ENCODE measurements at regions not wholly inside any gene's neighbourhood (a gene's known extent, or its start where the extent isn't known, plus 50 kb on each side); places are given as distances from the start of the nearest gene placed in this dataset.

DNA sequence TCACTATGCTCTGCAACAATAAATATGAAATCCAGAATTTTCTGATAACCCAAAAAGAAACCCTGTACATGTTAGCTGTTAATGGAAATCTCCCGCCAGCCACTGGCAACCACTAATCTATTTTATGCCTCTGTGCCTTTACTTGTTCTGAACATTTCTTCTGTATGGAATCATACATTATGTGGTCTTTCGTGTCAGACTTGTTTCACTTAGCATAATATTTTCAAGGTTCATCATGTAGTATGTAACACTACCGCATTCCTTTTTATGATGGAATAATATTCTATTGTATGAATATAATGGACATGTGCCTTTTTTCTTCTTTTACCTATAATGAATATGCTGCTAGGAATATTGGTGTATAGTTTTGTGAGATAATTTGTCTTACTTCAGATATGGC lies 1123.3 kb downstream of the EFNB2 start:
- no peaks in the 10 kb centered on the region for H3K36me3 ChIP-seq (ENCODE audit: control insufficient read depth, insufficient read depth, low read length)
- no peaks in the 10 kb centered on the region for H3K9me3 ChIP-seq (ENCODE audit: control insufficient read depth, low read length)
- H3K9ac ChIP-seq (ENCODE audit: low read length): no peak overlapping the region
- no peak overlapping the region for H3K4me3 ChIP-seq (ENCODE audit: low read length)
- H3K27me3 ChIP-seq (ENCODE audit: control insufficient read depth, insufficient read depth, low read length): no peaks in the 10 kb centered on the region
- no peaks in the 10 kb centered on the region for H3K4me1 ChIP-seq (ENCODE audit: control insufficient read depth, insufficient read depth, low read length)

DNA sequence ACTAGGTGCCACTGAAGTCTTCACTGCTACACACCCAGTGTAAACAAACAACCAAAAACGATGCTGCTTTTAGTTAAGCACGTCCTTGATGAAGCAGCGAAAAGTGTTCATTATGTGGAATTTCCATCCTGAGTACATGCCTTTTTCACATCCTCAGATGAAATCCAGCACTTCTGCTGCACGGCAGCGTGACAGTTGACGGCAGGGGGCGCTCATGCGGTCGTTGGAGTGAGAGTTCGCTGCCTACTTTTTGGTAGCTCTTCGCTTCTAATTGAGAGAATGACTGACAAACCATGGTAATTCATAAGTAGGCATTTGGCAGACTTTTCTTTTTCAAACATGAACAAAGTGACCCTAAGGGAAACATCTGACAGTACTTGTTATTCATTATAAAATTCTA lies 1124.9 kb downstream of the EFNB2 start:
- Histone ChIP-seq H3K36me3 (ENCODE audit: control insufficient read depth, insufficient read depth, low read length) (no peaks in the 10 kb centered on the region), H3K9ac (ENCODE audit: low read length) (no peak overlapping the region), H3K4me3 (ENCODE audit: low read length) (no peak overlapping the region), H3K27me3 (ENCODE audit: control insufficient read depth, insufficient read depth, low read length) (no peaks in the 10 kb centered on the region), H3K9me3 (ENCODE audit: control insufficient read depth, low read length) (no peaks in the 10 kb centered on the region), H3K4me1 (ENCODE audit: control insufficient read depth, insufficient read depth, low read length) (no peaks in the 10 kb centered on the region)

DNA sequence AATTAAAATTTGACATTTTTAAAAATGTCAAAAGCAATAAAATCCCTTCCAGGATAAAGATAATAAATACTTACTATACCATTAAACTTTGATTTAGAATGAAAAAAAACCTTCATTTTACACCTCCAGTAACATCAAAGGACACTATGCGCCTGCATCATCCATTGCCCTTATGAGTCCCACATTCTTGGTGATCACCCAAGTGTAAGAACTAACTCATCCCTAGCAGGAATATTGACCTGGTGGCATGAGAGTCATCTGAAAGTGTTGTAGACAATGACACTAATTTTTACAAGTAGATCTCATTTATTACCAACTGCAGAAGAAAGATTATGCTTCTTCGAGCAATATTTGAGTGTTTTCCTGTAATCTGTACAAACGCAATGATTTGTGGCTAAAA lies 1128.9 kb downstream of the EFNB2 start:
- no peaks in the 10 kb centered on the region for H3K27me3 ChIP-seq (ENCODE audit: control insufficient read depth, insufficient read depth, low read length)
- H3K4me3 ChIP-seq (ENCODE audit: low read length): no peak overlapping the region
- no peak overlapping the region for H3K9ac ChIP-seq (ENCODE audit: low read length)
- H3K36me3 ChIP-seq (ENCODE audit: control insufficient read depth, insufficient read depth, low read length): no peaks in the 10 kb centered on the region
- H3K4me1 ChIP-seq (ENCODE audit: control insufficient read depth, insufficient read depth, low read length): no peaks in the 10 kb centered on the region
- H3K9me3 ChIP-seq (ENCODE audit: control insufficient read depth, low read length): no peaks in the 10 kb centered on the region

DNA sequence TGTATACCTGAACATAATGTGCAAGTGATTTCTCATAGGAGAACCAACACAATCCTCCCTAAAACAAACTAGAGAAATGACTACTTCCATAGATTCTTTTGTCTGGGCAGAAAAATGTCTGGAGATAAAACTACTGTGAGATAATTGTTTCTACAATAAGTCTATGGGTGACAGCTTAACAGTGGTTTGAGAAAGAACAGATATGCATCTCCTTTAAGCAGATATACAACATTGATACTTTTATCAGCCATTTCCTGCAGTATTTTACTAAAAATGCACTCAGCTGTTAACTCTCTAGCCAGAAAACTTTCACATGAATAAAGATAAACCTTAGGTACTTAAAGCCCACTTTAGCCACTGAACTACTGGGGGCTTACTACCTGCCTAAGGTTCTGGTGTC lies 1132.4 kb downstream of the EFNB2 start:
- no peaks in the 10 kb centered on the region for H3K36me3 ChIP-seq (ENCODE audit: control insufficient read depth, insufficient read depth, low read length)
- H3K27me3 ChIP-seq (ENCODE audit: control insufficient read depth, insufficient read depth, low read length): no peaks in the 10 kb centered on the region
- H3K9me3 ChIP-seq (ENCODE audit: control insufficient read depth, low read length): no peaks in the 10 kb centered on the region
- no peak overlapping the region for H3K4me3 ChIP-seq (ENCODE audit: low read length)
- H3K9ac ChIP-seq (ENCODE audit: low read length): no peak overlapping the region
- H3K4me1 ChIP-seq (ENCODE audit: control insufficient read depth, insufficient read depth, low read length): no peaks in the 10 kb centered on the region

DNA sequence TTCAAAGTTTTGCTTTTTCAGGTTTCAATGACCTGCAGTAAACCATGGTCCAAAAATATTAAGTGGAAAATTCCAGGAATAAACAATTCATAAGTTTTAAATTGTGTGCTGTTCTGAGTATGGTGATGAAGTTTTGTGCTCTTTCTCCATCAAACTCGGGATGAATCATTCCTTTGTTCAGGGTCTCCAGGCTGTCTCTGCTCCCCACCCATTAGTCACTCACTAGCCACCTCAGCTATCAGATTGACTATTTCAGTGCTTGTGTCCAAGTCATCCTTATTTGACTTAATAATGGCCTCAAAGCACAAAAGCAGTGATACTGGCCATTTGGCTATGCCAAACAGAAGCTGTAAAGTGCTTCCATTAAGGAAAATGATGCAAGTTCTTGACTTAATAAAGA lies 1140.4 kb downstream of the EFNB2 start:
- H3K36me3 ChIP-seq (ENCODE audit: control insufficient read depth, insufficient read depth, low read length): no peaks in the 10 kb centered on the region
- no peak overlapping the region for H3K9ac ChIP-seq (ENCODE audit: low read length)
- H3K9me3 ChIP-seq (ENCODE audit: control insufficient read depth, low read length): no peaks in the 10 kb centered on the region
- H3K27me3 ChIP-seq (ENCODE audit: control insufficient read depth, insufficient read depth, low read length): no peaks in the 10 kb centered on the region
- no peaks in the 10 kb centered on the region for H3K4me1 ChIP-seq (ENCODE audit: control insufficient read depth, insufficient read depth, low read length)
- no peak overlapping the region for H3K4me3 ChIP-seq (ENCODE audit: low read length)

DNA sequence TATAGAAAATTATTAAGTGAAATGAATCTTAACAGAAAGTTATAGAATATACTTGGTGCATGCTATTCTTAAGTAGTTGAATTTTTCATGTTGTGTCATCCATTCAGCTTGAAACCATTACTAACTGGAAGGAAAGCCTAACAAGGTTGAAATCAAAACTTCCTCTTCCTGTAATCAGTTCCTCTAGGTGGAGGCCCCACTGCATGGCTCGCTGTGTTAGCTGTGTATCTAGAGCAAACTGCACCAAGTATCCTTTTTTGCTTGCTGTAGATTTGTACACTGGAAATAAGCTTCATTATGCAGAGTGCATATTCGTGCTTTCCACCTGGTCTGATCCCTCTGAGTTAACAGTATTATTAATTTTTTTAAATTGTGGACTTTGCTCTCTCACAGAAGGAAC lies 1146.1 kb downstream of the EFNB2 start:
- Histone ChIP-seq H3K4me1 (ENCODE audit: control insufficient read depth, insufficient read depth, low read length) (no peaks in the 10 kb centered on the region), H3K27me3 (ENCODE audit: control insufficient read depth, insufficient read depth, low read length) (no peaks in the 10 kb centered on the region), H3K36me3 (ENCODE audit: control insufficient read depth, insufficient read depth, low read length) (no peaks in the 10 kb centered on the region), H3K4me3 (ENCODE audit: low read length) (no peak overlapping the region), H3K9me3 (ENCODE audit: control insufficient read depth, low read length) (no peaks in the 10 kb centered on the region), H3K9ac (ENCODE audit: low read length) (no peak overlapping the region)

DNA sequence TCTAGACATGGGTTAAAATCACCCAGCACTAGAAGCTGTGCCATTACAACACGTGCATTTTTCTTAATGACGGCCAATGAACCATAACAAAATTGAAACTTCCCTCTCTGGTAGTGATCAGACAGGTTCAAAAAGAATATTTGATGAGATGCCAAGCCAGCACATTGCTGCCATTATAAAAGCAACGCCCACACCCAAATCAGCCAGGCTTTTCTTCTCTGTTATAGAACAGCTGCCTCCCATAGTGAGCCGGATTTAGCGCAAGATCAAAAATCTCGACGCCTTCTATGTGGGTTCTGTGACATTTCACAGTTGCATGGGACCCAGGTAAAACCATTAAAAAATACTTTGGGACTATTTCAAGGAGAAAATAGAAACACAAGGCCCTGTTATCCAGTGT lies 1158.0 kb downstream of the EFNB2 start:
- H3K9ac ChIP-seq (ENCODE audit: low read length): no peak overlapping the region

DNA sequence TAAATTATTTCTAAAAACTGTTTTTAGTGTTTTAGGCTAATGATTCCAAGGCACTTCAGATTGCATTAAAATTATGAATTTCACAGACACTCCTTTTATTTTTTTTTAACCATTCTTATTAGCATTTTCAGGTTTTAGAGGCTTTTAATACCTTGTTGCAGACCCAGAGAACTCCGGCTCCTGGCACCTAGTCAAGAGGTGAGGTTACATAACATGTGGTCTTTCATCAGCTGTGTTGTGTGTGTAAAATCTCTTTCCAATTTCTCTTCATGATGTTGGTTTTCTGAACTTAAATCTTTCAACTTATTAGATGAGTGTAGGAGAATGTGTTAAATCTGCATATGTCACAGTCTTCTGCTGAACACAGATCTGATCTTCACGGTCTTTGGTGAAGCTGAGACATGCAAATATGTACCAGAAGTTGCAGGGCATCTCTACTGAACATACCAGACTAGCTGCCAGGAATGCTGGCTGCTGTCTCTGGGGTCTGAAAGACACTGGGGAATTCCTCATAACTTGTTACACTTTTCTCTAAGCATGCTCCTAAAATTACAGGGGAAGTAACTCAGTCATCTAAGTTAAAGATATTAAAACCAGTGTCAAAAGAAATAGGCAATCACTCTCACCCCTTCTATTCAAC lies 1165.3 kb downstream of the EFNB2 start:
- no peak overlapping the region for H3K4me3 ChIP-seq (ENCODE audit: low read length)
- H3K9me3 ChIP-seq (ENCODE audit: control insufficient read depth, low read length): no peaks in the 10 kb centered on the region
- H3K4me1 ChIP-seq (ENCODE audit: control insufficient read depth, insufficient read depth, low read length): no peaks in the 10 kb centered on the region
- H3K9ac ChIP-seq (ENCODE audit: low read length): no peak overlapping the region
- no peaks in the 10 kb centered on the region for H3K27me3 ChIP-seq (ENCODE audit: control insufficient read depth, insufficient read depth, low read length)
- no peaks in the 10 kb centered on the region for H3K36me3 ChIP-seq (ENCODE audit: control insufficient read depth, insufficient read depth, low read length)

More for the DNA sequence above, 1158.0 kb downstream of the EFNB2 start:
- H3K9me3 ChIP-seq (ENCODE audit: control insufficient read depth, low read length): no peaks in the 10 kb centered on the region
- no peaks in the 10 kb centered on the region for H3K27me3 ChIP-seq (ENCODE audit: control insufficient read depth, insufficient read depth, low read length)
- H3K36me3 ChIP-seq (ENCODE audit: control insufficient read depth, insufficient read depth, low read length): no peaks in the 10 kb centered on the region
- H3K4me1 ChIP-seq (ENCODE audit: control insufficient read depth, insufficient read depth, low read length): no peaks in the 10 kb centered on the region
- no peak overlapping the region for H3K4me3 ChIP-seq (ENCODE audit: low read length)

DNA sequence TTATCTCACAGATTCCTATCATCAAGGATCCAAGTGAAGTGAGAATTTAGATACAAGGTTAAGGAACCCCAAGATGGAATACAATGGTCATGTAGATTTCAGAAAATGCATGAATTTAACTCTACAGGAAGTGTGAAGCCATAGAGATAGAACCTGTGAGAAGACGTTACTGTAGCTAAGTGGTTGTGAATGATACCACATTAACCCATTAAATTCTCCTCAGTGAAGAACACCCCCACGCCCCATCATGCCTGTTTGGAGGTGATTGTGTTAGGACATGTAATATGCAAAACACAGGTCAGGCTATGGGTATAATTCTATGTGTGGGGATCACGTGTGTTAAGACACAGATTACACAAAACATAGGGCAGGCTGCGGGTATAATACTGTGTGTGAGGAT lies 1166.7 kb downstream of the EFNB2 start:
- no peaks in the 10 kb centered on the region for H3K9me3 ChIP-seq (ENCODE audit: control insufficient read depth, low read length)
- no peaks in the 10 kb centered on the region for H3K4me1 ChIP-seq (ENCODE audit: control insufficient read depth, insufficient read depth, low read length)
- H3K36me3 ChIP-seq (ENCODE audit: control insufficient read depth, insufficient read depth, low read length): no peaks in the 10 kb centered on the region
- no peak overlapping the region for H3K9ac ChIP-seq (ENCODE audit: low read length)
- H3K4me3 ChIP-seq (ENCODE audit: low read length): no peak overlapping the region
- H3K27me3 ChIP-seq (ENCODE audit: control insufficient read depth, insufficient read depth, low read length): no peaks in the 10 kb centered on the region

DNA sequence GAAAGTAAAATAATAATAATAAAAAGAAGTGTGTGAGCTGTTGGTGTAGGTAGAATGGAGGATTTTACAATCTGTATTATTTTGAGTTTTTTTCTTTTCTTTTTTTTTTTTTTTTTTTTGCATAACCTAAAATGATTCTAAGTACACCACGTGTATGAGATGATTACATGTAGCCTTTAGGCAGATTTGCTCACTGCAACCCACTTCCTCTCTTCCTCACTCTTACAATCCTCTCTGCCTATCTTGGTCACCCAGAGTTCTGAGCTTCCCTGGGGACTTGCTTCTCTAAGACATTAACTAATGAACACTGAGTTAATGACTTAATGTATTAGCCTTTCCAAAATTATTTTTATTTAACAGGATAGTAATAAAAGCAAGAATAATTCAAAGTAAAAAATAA lies 1169.6 kb downstream of the EFNB2 start:
- Histone ChIP-seq H3K4me1 (ENCODE audit: control insufficient read depth, insufficient read depth, low read length) (no peaks in the 10 kb centered on the region), H3K27me3 (ENCODE audit: control insufficient read depth, insufficient read depth, low read length) (no peaks in the 10 kb centered on the region), H3K4me3 (ENCODE audit: low read length) (no peak overlapping the region), H3K9me3 (ENCODE audit: control insufficient read depth, low read length) (no peaks in the 10 kb centered on the region), H3K9ac (ENCODE audit: low read length) (no peak overlapping the region), H3K36me3 (ENCODE audit: control insufficient read depth, insufficient read depth, low read length) (no peaks in the 10 kb centered on the region)

DNA sequence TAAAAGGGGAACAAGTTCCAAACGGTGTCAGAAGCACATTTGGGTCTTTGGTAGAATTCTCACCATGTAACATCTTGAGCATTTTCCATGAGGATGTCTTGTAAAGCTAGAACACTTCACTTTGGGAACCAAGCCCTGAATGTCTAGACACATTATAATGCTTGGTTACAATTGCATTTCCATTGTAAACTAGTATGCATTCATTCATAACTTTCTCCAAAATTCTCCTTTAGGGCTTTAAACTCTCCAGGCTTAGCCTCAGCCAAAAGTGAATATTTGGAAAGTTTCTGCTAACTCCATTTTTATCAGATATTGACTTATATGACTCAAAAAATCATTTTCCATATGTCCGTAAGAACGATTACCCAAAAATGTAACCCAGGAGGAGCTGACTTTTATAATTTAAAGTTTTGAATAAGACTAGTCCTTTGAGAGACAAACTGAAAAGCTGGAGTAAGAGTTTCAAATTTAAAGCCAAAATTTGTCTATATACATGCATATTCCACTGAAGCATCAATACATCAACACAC lies 1170.4 kb downstream of the EFNB2 start:
- Histone ChIP-seq H3K36me3 (ENCODE audit: control insufficient read depth, insufficient read depth, low read length) (no peaks in the 10 kb centered on the region), H3K4me3 (ENCODE audit: low read length) (no peak overlapping the region), H3K27me3 (ENCODE audit: control insufficient read depth, insufficient read depth, low read length) (no peaks in the 10 kb centered on the region), H3K9me3 (ENCODE audit: control insufficient read depth, low read length) (no peaks in the 10 kb centered on the region), H3K9ac (ENCODE audit: low read length) (no peak overlapping the region), H3K4me1 (ENCODE audit: control insufficient read depth, insufficient read depth, low read length) (no peaks in the 10 kb centered on the region)

DNA sequence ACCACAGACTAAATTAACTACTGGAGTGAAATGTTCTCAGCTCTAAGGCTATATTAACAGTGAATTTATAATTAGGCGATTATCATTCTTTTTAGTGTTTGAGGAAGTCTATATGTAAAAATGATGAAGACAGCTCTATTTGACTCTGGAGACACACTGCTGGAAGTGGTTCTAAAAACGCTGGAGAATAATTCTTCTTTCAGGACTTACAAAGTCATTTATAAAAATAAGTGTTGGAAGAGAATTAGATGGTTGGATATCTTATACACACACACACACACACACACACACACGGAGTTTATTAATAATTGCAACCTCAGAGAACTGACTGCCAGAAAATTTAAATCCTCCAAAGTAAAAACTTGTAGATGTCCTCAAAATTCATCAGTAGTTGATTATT lies 1171.3 kb downstream of the EFNB2 start:
- H3K9me3 ChIP-seq (ENCODE audit: control insufficient read depth, low read length): no peaks in the 10 kb centered on the region
- H3K27me3 ChIP-seq (ENCODE audit: control insufficient read depth, insufficient read depth, low read length): no peaks in the 10 kb centered on the region
- no peaks in the 10 kb centered on the region for H3K4me1 ChIP-seq (ENCODE audit: control insufficient read depth, insufficient read depth, low read length)
- no peak overlapping the region for H3K4me3 ChIP-seq (ENCODE audit: low read length)
- H3K9ac ChIP-seq (ENCODE audit: low read length): no peak overlapping the region
- H3K36me3 ChIP-seq (ENCODE audit: control insufficient read depth, insufficient read depth, low read length): no peaks in the 10 kb centered on the region
